ENCODE measurements at regions not wholly inside any gene's neighbourhood (a gene's known extent, or its start where the extent isn't known, plus 50 kb on each side); places are given as distances from the start of the nearest gene placed in this dataset.

- CTCF ChIA-PET, result interaction anchor here (1.3 kb wide), 1 partner anchor 230 kb away, joined by 3 read pairs; no protein-coding TSS in a partner anchor
- TF ChIP-seq, protein P1, sequence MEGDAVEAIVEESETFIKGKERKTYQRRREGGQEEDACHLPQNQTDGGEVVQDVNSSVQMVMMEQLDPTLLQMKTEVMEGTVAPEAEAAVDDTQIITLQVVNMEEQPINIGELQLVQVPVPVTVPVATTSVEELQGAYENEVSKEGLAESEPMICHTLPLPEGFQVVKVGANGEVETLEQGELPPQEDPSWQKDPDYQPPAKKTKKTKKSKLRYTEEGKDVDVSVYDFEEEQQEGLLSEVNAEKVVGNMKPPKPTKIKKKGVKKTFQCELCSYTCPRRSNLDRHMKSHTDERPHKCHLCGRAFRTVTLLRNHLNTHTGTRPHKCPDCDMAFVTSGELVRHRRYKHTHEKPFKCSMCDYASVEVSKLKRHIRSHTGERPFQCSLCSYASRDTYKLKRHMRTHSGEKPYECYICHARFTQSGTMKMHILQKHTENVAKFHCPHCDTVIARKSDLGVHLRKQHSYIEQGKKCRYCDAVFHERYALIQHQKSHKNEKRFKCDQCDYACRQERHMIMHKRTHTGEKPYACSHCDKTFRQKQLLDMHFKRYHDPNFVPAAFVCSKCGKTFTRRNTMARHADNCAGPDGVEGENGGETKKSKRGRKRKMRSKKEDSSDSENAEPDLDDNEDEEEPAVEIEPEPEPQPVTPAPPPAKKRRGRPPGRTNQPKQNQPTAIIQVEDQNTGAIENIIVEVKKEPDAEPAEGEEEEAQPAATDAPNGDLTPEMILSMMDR (IDR thresholded peaks at IDR 0.05; ENCODE audit: control extremely low read depth, extremely low read depth, low read depth, missing control alignments), result no peak
- no peak for DNase-seq (ENCODE audit: extremely low spot score)
- POLR2A ChIA-PET, result no interaction called here
Measured at GRCh38 chr10:124224331-124225028, 131.1 kb upstream of the CHST15 start.

DNA sequence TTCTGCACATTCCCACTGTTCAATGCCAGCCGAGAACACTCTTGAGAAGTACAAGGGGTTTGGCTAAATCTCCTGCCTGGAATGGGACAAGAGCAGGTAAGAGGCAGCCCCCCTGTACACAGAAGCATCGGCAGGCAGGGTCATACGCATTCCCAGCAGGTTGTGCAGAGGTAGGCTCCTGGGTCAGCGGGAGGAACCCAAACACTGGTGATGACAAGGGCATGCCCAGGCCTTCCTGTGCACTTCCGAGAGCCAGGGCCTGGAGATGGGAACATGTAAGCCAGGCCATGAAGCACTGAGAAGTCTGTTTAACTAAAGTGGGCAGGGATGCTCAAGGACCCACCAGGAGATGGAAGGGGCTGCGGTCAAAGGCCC lies 130.3 kb upstream of the CHST15 start:
- POLR2A ChIA-PET, result no interaction called here
- CTCF ChIA-PET, result interaction anchor here (1.1 kb wide), 1 partner anchor 30 kb away, joined by 3 read pairs; no protein-coding TSS in a partner anchor
- DNase-seq (ENCODE audit: extremely low spot score), result no peak

DNA sequence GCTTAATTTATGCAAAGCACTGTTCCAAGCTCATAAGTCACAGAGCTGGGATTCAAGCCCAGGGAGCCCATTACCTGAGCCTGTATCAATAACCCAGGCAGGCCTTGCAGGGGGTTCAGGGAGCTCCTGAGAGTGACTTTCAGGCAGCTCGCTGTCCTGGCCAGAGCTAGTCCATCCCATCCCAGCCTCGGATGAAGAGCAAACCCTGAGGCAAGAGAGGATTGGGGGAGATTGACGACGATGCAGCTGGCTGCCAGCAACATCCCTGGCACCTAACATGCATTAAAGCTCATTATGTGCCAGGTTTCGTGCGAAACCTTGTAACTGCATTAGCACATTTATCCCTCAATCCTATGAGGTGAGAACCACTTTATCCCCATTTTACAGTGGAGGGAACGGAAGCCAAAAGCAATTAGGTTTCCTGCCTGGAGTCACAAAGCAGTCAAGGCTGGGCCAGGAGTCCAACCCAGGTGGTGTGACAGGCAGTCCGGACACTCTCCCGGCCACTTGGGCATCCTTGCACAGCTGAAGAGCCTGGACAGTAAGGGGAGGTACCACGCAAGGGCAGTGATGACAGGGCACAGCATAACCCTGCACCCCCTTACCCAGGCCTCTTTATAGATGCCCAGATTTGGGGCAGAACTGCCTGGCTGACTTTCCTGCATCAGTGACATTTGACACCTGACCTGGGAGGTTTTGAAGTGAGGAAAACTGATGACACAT lies 129.8 kb upstream of the CHST15 start:
- ChIA-PET POLR2A (no interaction called here), CTCF (interaction anchor here (0.7 to 1.1 kb wide), 4 partner anchors 21 to 166 kb away, joined by 3 to 4 read pairs (median 3); no protein-coding TSS in a partner anchor)
- DNase-seq (ENCODE audit: extremely low spot score), result no peak
- TF ChIP-seq, protein P1 (IDR thresholded peaks at IDR 0.05; ENCODE audit: control extremely low read depth, extremely low read depth, low read depth, missing control alignments), result no peak

More for the DNA sequence above, 130.3 kb upstream of the CHST15 start:
- TF ChIP-seq, protein P1 (IDR thresholded peaks at IDR 0.05; ENCODE audit: control extremely low read depth, extremely low read depth, low read depth, missing control alignments), result no peak

DNA sequence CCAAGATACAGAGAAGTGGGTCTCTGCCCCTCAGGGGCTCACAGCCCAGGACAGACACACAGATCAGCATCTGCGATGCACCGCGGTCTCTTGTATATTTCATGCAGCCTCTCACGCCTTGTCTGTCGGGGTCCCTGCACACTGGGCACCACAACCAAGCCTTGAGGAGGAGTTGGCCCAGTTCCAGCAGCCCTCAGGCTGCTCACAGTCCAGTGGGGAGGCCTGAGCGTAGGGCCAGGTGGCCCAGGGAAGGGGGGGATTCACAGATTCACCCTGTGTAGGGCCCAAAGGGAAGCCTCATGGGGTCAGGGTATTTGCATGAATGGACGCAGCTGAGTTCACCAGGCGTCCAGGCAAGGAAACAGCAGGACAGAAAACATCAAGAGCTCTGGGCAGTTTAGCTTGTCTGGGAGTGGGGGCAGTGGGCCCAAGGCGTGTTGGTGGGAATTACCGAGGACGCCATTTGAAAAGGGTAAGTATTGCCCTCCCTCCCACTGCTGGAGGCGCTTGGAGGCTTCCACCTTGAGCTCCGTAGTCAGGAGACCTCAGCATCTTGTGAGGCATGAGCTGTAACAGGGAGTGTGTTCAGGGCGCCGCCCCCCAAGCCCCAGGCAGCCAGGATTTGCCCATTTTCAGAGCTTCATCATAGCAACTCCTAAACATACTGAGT lies 129.1 kb upstream of the CHST15 start:
- TF ChIP-seq, protein P1 (IDR thresholded peaks at IDR 0.05; ENCODE audit: control extremely low read depth, extremely low read depth, low read depth, missing control alignments), result no peak
- ChIA-PET POLR2A (no interaction called here), CTCF (interaction anchor here (0.7 to 1.1 kb wide), 4 partner anchors 20 to 167 kb away, joined by 3 to 4 read pairs (median 3); no protein-coding TSS in a partner anchor)
- DNase-seq (ENCODE audit: extremely low spot score), result no peak

GRCh38 chr10:124221356-124222317 lies 128.2 kb upstream of the CHST15 start:
- ChIA-PET POLR2A (no interaction called here), CTCF (no interaction called here)
- TF ChIP-seq, protein P1 (IDR thresholded peaks at IDR 0.05; ENCODE audit: control extremely low read depth, extremely low read depth, low read depth, missing control alignments), result no peak
- DNase-seq (ENCODE audit: extremely low spot score), result peak; percentile 76

All from GM10248 (cell line).